DND-41 (cell line): ENCODE measurements at regions not wholly inside any gene's neighbourhood (a gene's known extent, or its start where the extent isn't known, plus 50 kb on each side); places are given as distances from the start of the nearest gene placed in this dataset.

ENCODE experiments used
- ATAC-seq: fragments of 200-7000 bp; cut with Tn5 transposase; 3 replicates; pipeline ENCODE4 v1.9.1; 2021; ENCODE audit warnings: low read depth; ENCODE audit not compliant: insufficient read depth
- DNase-seq: peaks from one replicate; pipeline ENCODE4 v3.0.0-alpha.2; 2020
- H2AFZ ChIP-seq: 2 replicates; pipeline ENCODE4 v1.6.0; 2012; ENCODE audit warnings: low read depth, low read length
- H3K27ac ChIP-seq: 2 replicates; pipeline ENCODE4 v1.5.1; 2012; ENCODE audit warnings: low read length, inconsistent platforms
- H3K27me3 ChIP-seq: fragments of 200-600 bp; sonication (generic); 2 replicates; pipeline ENCODE4 v1.6.0; 2012; ENCODE audit warnings: low read length, mild to moderate bottlenecking, inconsistent platforms; ENCODE audit not compliant: insufficient read depth, poor library complexity
- H3K36me3 ChIP-seq: 2 replicates; pipeline ENCODE4 v1.5.1; 2012; ENCODE audit warnings: low read length, inconsistent platforms; ENCODE audit not compliant: insufficient read depth
- H3K4me1 ChIP-seq: 2 replicates; pipeline ENCODE4 v1.5.1; 2012; ENCODE audit warnings: mild to moderate bottlenecking, low read length; ENCODE audit not compliant: insufficient read depth
- H3K4me2 ChIP-seq: 2 replicates; pipeline ENCODE4 v1.6.0; 2012; ENCODE audit warnings: mild to moderate bottlenecking, moderate library complexity, low read length, inconsistent platforms; ENCODE audit not compliant: insufficient read depth
- H3K4me3 ChIP-seq, 2 experiments: fragments of 200-600 bp in 1 of 2; shearing (Covaris generic) in 1 of 2; 2 replicates each; pipeline ENCODE4 v1.5.1; 2012 to 2016; ENCODE audit warnings: inconsistent platforms in 2 of 2, low read length in 2 of 2, mild to moderate bottlenecking in 2 of 2, low read depth in 1 of 2, moderate library complexity in 1 of 2
- H3K79me2 ChIP-seq: 2 replicates; pipeline ENCODE4 v1.6.0; 2012; ENCODE audit warnings: low read length, inconsistent platforms; ENCODE audit not compliant: insufficient read depth
- H3K9ac ChIP-seq: 2 replicates; pipeline ENCODE4 v1.6.0; 2012; ENCODE audit warnings: low read depth, mild to moderate bottlenecking, inconsistent platforms, low read length, moderate library complexity
- H3K9me3 ChIP-seq: 2 replicates; pipeline ENCODE4 v1.5.1; 2012; ENCODE audit warnings: low read length, moderate library complexity, mild to moderate bottlenecking, inconsistent platforms; ENCODE audit not compliant: insufficient read depth, severe bottlenecking
- H4K20me1 ChIP-seq: 2 replicates; pipeline ENCODE4 v1.6.0; 2012; ENCODE audit warnings: low read length; ENCODE audit not compliant: insufficient read depth
- EZH2 ChIP-seq: IDR thresholded peaks from 3 replicates; pipeline ENCODE4 v1.6.1; 2012; ENCODE audit warnings: borderline replicate concordance, low read depth, mild to moderate bottlenecking, moderate library complexity, low read length, inconsistent platforms; ENCODE audit not compliant: severe bottlenecking
- TF ChIP-seq, protein P1 (sequence below): IDR thresholded peaks from 2 replicates; pipeline ENCODE4 v1.5.1; 2012; ENCODE audit warnings: borderline replicate concordance, low read length, moderate library complexity, mild to moderate bottlenecking; ENCODE audit not compliant: poor library complexity, severe bottlenecking; ENCODE audit errors: extremely low read depth

DNA sequence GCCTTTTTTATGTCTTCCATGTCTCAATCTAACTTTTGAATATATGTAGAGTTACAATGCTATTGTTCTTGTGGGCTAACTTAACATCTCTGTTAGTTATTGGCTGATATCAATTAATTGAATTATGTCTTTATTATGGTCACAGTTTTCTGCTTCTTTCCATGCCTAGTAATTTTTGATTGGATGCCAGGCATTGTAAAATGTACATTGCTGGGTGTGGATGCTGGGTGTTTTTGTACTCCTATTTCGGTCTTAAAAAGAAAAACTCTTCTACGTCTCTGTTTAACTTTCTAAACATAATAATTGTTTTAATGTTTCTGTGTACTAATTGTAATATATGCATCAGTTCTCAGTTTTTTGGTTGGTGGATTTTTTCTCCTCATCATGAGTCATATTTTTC lies 296.1 kb upstream of the PRICKLE1 start:
- no peak overlapping the region for H3K27ac ChIP-seq
- no peaks in the 10 kb centered on the region for H3K9me3 ChIP-seq
- no peak for DNase-seq
- no peak overlapping the region for H3K4me2 ChIP-seq
- no peaks in the 10 kb centered on the region for H4K20me1 ChIP-seq
- H3K4me1 ChIP-seq, result no peaks in the 10 kb centered on the region
- H3K79me2 ChIP-seq, result no peaks in the 10 kb centered on the region
- no peak overlapping the region for H3K4me3 ChIP-seq
- no peak overlapping the region for H2AFZ ChIP-seq
- TF ChIP-seq, protein P1, sequence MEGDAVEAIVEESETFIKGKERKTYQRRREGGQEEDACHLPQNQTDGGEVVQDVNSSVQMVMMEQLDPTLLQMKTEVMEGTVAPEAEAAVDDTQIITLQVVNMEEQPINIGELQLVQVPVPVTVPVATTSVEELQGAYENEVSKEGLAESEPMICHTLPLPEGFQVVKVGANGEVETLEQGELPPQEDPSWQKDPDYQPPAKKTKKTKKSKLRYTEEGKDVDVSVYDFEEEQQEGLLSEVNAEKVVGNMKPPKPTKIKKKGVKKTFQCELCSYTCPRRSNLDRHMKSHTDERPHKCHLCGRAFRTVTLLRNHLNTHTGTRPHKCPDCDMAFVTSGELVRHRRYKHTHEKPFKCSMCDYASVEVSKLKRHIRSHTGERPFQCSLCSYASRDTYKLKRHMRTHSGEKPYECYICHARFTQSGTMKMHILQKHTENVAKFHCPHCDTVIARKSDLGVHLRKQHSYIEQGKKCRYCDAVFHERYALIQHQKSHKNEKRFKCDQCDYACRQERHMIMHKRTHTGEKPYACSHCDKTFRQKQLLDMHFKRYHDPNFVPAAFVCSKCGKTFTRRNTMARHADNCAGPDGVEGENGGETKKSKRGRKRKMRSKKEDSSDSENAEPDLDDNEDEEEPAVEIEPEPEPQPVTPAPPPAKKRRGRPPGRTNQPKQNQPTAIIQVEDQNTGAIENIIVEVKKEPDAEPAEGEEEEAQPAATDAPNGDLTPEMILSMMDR, result no peak
- no peak for TF ChIP-seq EZH2
- no peaks in the 10 kb centered on the region for H3K36me3 ChIP-seq
- no peak overlapping the region for H3K9ac ChIP-seq
- no peak for ATAC-seq
- no peaks in the 10 kb centered on the region for H3K27me3 ChIP-seq

DNA sequence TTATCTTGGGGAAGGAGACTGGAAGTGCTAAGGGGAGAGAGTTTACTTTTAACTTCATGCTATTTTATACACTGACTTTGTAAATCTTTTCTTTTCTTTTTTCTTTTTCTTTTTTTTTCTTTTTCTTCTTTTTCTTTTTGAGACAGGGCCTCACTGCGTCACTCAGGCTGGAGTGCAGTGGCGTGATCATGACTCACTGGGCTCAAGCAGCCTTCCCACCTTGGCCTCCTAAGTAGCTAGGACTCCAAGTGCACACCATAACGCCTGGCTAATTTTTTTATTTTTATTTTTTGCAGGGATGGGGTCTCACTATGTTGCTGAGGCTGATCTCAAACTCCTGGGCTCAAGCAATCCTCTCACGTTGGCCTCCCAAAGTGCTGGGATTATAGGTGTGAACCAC lies 294.6 kb upstream of the PRICKLE1 start:
- Histone ChIP-seq H2AFZ (no peak overlapping the region), H3K27ac (no peak overlapping the region), H3K27me3 (no peaks in the 10 kb centered on the region), H3K79me2 (no peaks in the 10 kb centered on the region), H3K4me1 (no peaks in the 10 kb centered on the region), H3K4me3 (no peak overlapping the region), H3K9ac (no peak overlapping the region), H3K9me3 (no peaks in the 10 kb centered on the region), H4K20me1 (no peaks in the 10 kb centered on the region), H3K4me2 (no peak overlapping the region), H3K36me3 (no peaks in the 10 kb centered on the region)
- no peak for ATAC-seq
- no peak for DNase-seq
- no peak for TF ChIP-seq EZH2
- TF ChIP-seq, protein P1, result no peak

DNA sequence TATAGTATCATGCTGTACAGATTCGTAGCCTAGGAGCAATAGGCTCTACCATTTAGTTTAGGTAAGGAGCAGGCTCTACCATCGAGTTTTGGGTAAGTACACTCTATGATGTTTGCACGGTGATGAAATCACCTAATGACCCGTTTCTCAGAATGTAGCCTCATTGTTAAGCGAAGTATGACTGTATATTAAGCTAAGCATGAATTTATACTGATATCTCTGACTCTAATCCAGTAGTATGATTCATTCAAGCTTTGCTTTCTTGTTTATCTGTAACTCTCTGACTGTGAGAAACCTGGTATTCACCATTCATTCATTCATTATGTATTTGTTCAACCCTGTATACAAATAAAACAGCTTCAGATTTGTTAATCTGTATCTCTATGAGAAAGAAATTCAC lies 283.9 kb upstream of the PRICKLE1 start:
- no peak for DNase-seq

More for the DNA sequence above, 283.9 kb upstream of the PRICKLE1 start:
- H3K9ac ChIP-seq, result no peak overlapping the region
- H3K4me1 ChIP-seq, result no peaks in the 10 kb centered on the region
- no peaks in the 10 kb centered on the region for H3K79me2 ChIP-seq
- no peaks in the 10 kb centered on the region for H3K27me3 ChIP-seq
- H3K4me3 ChIP-seq, result no peak overlapping the region
- no peak for TF ChIP-seq EZH2
- TF ChIP-seq, protein P1, result no peak
- H3K4me2 ChIP-seq, result no peak overlapping the region
- no peaks in the 10 kb centered on the region for H4K20me1 ChIP-seq
- H3K27ac ChIP-seq, result no peak overlapping the region
- no peaks in the 10 kb centered on the region for H3K36me3 ChIP-seq
- no peak overlapping the region for H2AFZ ChIP-seq
- no peaks in the 10 kb centered on the region for H3K9me3 ChIP-seq
- no peak for ATAC-seq
